ENCODE measurements at regions not wholly inside any gene's neighbourhood (a gene's known extent, or its start where the extent isn't known, plus 50 kb on each side); places are given as distances from the start of the nearest gene placed in this dataset.

- TF ChIP-seq POLR2A (IDR thresholded peaks at IDR 0.05) (no peak), POLR2AphosphoS5 (IDR thresholded peaks at IDR 0.05) (no peak), CTCF (IDR thresholded peaks at IDR 0.05) (no peak), EP300 (IDR thresholded peaks at IDR 0.05) (no peak)
Observed at GRCh38 chr6:22637782-22638181, 68.4 kb downstream of the HDGFL1 start.

Measured in sigmoid colon (tissue), 4 donors.